Common myeloid progenitor, CD34-positive (primary cell): ENCODE measurements at regions not wholly inside any gene's neighbourhood (a gene's known extent, or its start where the extent isn't known, plus 50 kb on each side); places are given as distances from the start of the nearest gene placed in this dataset.

Experiments used
- CTCF ChIA-PET: fragments of 350-600 bp; sonication (Branson Sonifier 250); formaldehyde crosslinking; loops from one replicate; lab custom pipeline; 2021; ENCODE audit warnings: antibody characterized with exemption; lab: Charles Lee
- POLR2A ChIA-PET: fragments of 350-600 bp; sonication (Branson Sonifier 250); formaldehyde crosslinking; loops from one replicate; lab custom pipeline; 2021; ENCODE audit warnings: antibody characterized with exemption; lab: Charles Lee
- DNase-seq, 3 donors: peaks; one replicate each; pipeline versions ENCODE4 v3.0.0 to v3.0.0-alpha.2; 2013
- H3K27ac ChIP-seq, 2 experiments: 1 replicate in 1 of 2; 2 replicates in 1 of 2; pipeline ENCODE4 v1.7.0; 2013; ENCODE audit warnings: inconsistent platforms in 2 of 2, low read length in 2 of 2, mild to moderate bottlenecking in 2 of 2, low read depth in 1 of 2, moderate library complexity in 1 of 2; ENCODE audit not compliant: severe bottlenecking in 2 of 2, insufficient read depth in 1 of 2, poor library complexity in 1 of 2
- H3K27me3 ChIP-seq, 5 experiments: replicated peaks in 2 of 5; 1 replicate in 3 of 5; 2 replicates in 2 of 5; pipeline versions ENCODE4 v1.6.1 to v1.7.0; 2013; ENCODE audit warnings: low read length in 4 of 5, mild to moderate bottlenecking in 2 of 5, moderate library complexity in 2 of 5, inconsistent platforms in 1 of 5; ENCODE audit not compliant: insufficient read depth in 5 of 5, control insufficient read depth in 4 of 5
- H3K36me3 ChIP-seq, 4 experiments: 1 replicate in 2 of 4; 2 replicates in 2 of 4; pipeline versions ENCODE4 v1.6.1 to v1.7.0; 2013; ENCODE audit warnings: low read length in 3 of 4, control low read depth in 1 of 4, mild to moderate bottlenecking in 1 of 4; ENCODE audit not compliant: control insufficient read depth in 4 of 4, insufficient read depth in 4 of 4
- H3K4me1 ChIP-seq, 4 experiments: 1 replicate in 3 of 4; 2 replicates in 1 of 4; pipeline versions ENCODE4 v1.6.1 to v1.7.1; 2013; ENCODE audit warnings: low read length in 3 of 4, mild to moderate bottlenecking in 3 of 4, control low read depth in 1 of 4, inconsistent platforms in 1 of 4, moderate library complexity in 1 of 4; ENCODE audit not compliant: control insufficient read depth in 4 of 4, insufficient read depth in 4 of 4; ENCODE audit errors: control extremely low read depth in 1 of 4
- H3K4me3 ChIP-seq, 7 experiments: 1 replicate in 4 of 7; 2 replicates in 3 of 7; pipeline versions ENCODE4 v1.5.1 to v1.7.0; 2013; ENCODE audit warnings: mild to moderate bottlenecking in 7 of 7, low read length in 6 of 7, moderate library complexity in 6 of 7, inconsistent platforms in 2 of 7, low read depth in 2 of 7, control low read depth in 1 of 7; ENCODE audit not compliant: insufficient read depth in 4 of 7, control insufficient read depth in 1 of 7; ENCODE audit errors: extremely low read depth in 1 of 7
- H3K9me3 ChIP-seq, 5 experiments: 1 replicate in 4 of 5; 2 replicates in 1 of 5; pipeline versions ENCODE4 v1.6.1 to v1.7.1; 2013; ENCODE audit warnings: low read length in 4 of 5, mild to moderate bottlenecking in 2 of 5, inconsistent platforms in 1 of 5, low read depth in 1 of 5, moderate library complexity in 1 of 5; ENCODE audit not compliant: control insufficient read depth in 4 of 5, insufficient read depth in 2 of 5; ENCODE audit errors: control extremely low read depth in 1 of 5
- WGBS: methylation state at CpG from one replicate; pipeline ENCODE4 v1.1.5; 2013; ENCODE audit not compliant: insufficient coverage; 5-methylcytosine and 5-hydroxymethylcytosine counted together

DNA sequence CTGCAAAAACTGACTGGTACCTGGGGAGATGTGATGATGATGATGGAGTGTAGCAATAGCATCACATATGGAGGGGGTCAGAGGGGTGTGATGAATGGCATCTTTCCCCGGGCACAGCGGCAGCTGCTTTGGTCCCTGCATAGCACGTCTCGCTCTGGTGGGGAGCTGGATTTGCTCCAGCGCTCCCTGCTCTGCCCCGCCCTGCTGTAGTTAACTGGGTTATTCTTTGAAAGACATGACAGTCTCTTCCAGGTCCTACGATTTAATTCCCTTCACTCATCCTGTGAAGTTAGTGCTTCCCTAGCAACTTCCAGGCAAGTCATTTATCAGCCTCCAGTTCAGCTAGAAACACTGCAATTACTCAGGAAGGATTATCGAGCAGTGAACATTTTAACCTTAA is 463.1 kb downstream of the TSN start:
- ChIA-PET CTCF (no interaction called here), POLR2A (no interaction called here)
- Histone ChIP-seq H3K27me3 (no peaks in the 10 kb centered on the region), H3K9me3 (no peaks in the 10 kb centered on the region), H3K4me1 (no peaks in the 10 kb centered on the region), H3K36me3 (no peaks in the 10 kb centered on the region), H3K4me3 (no peak overlapping the region), H3K27ac (no peak overlapping the region)
- DNase-seq = no peak
- 97% methylated on average over 4 of the region's 8 CpGs for WGBS

DNA sequence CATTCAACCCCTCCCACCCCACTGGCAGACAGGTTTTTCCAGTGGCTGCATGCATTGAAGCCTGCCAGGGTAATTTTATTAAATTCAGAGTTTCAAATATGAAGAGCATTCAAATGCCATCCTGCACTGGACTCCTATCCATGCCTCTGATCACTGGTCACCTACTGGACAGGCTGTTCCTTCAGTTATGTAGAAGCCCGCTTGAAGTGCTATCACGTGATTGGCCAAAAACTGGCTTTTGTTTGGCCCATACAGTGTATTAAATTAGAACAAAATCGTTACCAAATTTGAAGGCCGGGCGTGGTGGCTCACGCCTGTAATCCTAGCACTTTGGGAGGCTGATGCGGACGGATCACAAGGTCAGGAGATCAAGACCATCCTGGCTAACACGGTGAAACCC is 464.1 kb downstream of the TSN start:
- H3K4me1 ChIP-seq = no peaks in the 10 kb centered on the region
- ChIA-PET CTCF (no interaction called here), POLR2A (no interaction called here)
- 98% methylated on average over 9 of the region's 9 CpGs for WGBS
- no peak for DNase-seq
- no peak overlapping the region for H3K4me3 ChIP-seq
- no peak overlapping the region for H3K27ac ChIP-seq
- H3K9me3 ChIP-seq = no peaks in the 10 kb centered on the region
- H3K27me3 ChIP-seq = no peaks in the 10 kb centered on the region
- H3K36me3 ChIP-seq = no peaks in the 10 kb centered on the region

DNA sequence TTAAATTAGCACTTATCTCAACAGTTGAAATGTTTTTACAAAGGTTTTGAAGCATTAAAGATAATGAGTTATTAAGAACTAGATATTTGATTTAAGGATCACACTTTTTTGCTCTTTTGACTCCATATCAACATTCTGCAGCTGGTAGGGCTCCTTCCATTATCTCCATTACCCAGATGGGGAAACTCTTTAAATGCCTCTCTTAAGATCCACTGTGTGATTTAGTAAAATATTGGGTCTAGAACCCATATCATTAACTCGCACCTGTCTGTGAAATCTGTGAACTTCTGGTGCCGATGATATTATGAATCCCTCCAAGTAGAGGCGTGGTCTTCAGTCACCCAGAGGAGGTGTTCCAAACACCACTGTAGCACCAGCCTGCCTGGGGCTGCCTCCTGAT is 466.2 kb downstream of the TSN start:
- ChIA-PET CTCF (no interaction called here), POLR2A (no interaction called here)
- 89% methylated on average over 3 of the region's 3 CpGs for WGBS
- Histone ChIP-seq H3K9me3 (no peaks in the 10 kb centered on the region), H3K4me3 (no peak overlapping the region), H3K4me1 (no peaks in the 10 kb centered on the region), H3K27me3 (no peaks in the 10 kb centered on the region), H3K27ac (no peak overlapping the region), H3K36me3 (no peaks in the 10 kb centered on the region)
- DNase-seq = peak in 1 of 3 donors; percentile 17

DNA sequence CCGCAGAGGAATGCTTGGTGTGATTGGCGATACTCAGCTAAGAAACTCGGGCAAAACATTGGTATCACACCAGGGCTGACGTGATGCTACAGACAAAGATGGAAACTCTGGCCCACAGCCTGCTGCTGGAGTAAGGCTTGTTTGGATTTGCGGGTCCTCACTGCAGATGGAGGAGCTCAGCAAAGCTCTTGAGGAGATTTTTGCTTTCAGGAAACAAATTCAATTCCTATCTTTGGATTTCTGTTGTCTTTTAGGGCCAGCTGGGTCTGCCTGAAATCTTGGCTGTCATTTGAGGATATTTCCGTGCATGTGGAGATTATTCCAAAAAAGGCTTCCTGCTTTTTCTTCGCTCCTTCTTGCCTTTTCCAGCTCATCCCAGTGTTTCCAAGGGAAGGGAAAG is 475.8 kb downstream of the TSN start:
- POLR2A ChIA-PET = no interaction called here
- Histone ChIP-seq H3K9me3 (no peaks in the 10 kb centered on the region), H3K27me3 (no peaks in the 10 kb centered on the region), H3K27ac (no peak overlapping the region), H3K4me1 (no peaks in the 10 kb centered on the region), H3K36me3 (no peaks in the 10 kb centered on the region), H3K4me3 (no peak overlapping the region)
- no peak for DNase-seq
- WGBS = over 99% methylated on average over 7 of the region's 7 CpGs
- CTCF ChIA-PET = no interaction called here

DNA sequence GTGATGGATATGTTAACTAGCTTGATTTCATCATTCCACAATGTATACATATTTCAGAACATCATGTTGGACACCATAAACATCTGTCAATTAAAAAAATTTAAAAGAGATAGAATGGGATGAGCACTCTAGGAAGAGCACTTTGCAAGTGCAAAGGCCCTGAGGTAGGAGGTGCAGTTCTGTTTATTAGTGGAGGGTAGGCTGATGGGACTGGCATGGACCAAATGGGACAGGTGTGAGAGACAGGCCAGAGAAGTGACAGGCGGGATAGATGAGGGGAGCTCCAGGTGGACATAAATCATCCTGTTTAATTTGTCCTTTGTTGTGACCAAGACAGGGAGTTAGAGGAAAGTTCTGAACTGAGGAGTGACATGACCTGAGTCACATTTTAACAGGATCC is 477.9 kb downstream of the TSN start:
- Histone ChIP-seq H3K4me3 (no peak overlapping the region), H3K9me3 (no peaks in the 10 kb centered on the region), H3K27ac (no peak overlapping the region), H3K27me3 (no peaks in the 10 kb centered on the region), H3K4me1 (no peaks in the 10 kb centered on the region), H3K36me3 (no peaks in the 10 kb centered on the region)
- ChIA-PET CTCF (no interaction called here), POLR2A (no interaction called here)
- 100% methylated on average over 1 of the region's 1 CpG for WGBS
- DNase-seq = no peak

DNA sequence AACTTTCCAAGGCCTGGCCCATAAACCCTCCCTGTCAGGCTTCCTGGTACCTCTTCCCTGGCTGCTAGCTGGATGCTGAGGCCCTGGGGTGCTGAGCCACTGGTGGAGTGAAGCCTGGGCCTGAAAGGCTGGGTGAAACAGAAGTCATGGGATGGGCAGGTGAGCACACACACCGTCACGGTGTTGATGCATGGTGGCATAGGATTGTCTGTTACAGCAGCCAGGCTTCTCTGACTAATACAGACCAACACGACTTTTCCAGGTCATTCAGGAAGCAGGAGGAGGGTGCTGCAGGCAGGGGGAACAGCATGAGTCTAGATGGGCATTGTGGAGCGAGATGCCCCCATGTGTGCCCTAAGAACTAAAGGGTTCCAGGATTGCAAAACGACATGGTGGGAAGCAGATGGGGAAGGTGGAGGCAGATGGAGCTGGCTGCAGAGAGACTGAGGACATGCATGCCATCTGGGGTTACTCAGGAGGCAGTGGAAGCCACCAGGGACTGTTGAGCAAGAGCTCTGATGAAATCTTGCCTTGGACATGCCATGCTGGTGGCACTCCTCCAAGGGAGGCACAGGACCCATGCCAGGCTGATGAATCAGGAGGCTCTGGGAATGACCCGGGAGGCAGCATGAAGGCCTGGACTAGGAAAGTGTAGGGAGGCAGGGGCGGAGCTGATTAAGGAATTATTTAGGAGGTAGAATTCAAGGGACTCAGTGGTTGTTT is 480.9 kb downstream of the TSN start:
- no peaks in the 10 kb centered on the region for H3K36me3 ChIP-seq
- ChIA-PET POLR2A (no interaction called here), CTCF (no interaction called here)
- no peak for DNase-seq
- no peaks in the 10 kb centered on the region for H3K27me3 ChIP-seq
- no peaks in the 10 kb centered on the region for H3K9me3 ChIP-seq
- H3K4me3 ChIP-seq = no peak overlapping the region
- 89% methylated on average over 6 of the region's 7 CpGs for WGBS
- H3K27ac ChIP-seq = no peak overlapping the region
- no peaks in the 10 kb centered on the region for H3K4me1 ChIP-seq

DNA sequence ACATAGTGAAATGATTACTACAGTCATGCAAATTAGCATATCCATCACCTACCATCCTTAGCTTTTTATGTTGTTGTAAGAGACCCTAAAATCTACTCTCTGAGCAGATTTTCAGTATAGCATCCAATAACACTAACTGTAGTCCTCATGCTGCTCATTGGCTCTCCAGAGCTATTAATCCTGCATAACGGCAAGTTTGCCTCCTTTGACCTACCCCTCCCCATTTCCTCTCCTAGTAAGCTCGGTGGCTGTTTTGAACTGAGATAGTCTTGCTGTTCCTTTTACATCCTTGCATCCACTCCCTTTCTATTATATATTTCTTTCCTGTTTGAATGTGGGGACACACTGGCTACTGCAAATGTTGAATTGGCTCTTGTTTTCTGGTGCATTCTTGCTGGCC is 481.5 kb downstream of the TSN start:
- ChIA-PET POLR2A (no interaction called here), CTCF (no interaction called here)
- no peaks in the 10 kb centered on the region for H3K9me3 ChIP-seq
- WGBS = 90% methylated on average over 2 of the region's 2 CpGs
- no peak overlapping the region for H3K27ac ChIP-seq
- no peaks in the 10 kb centered on the region for H3K4me1 ChIP-seq
- H3K36me3 ChIP-seq = no peaks in the 10 kb centered on the region
- no peak for DNase-seq
- H3K27me3 ChIP-seq = no peaks in the 10 kb centered on the region
- H3K4me3 ChIP-seq = no peak overlapping the region
